H9 (cell line): ENCODE measurements at regions not wholly inside any gene's neighbourhood (a gene's known extent, or its start where the extent isn't known, plus 50 kb on each side); places are given as distances from the start of the nearest gene placed in this dataset.

Experiments
- DNase-seq: peaks from one replicate; pipeline ENCODE4 v3.0.0-alpha.2; 2017
- H2AFZ ChIP-seq: one replicate; pipeline ENCODE4 v1.6.1; 2013; ENCODE audit warnings: mild to moderate bottlenecking, low read length, control low read depth, moderate library complexity
- H2AK5ac ChIP-seq: 2 replicates; pipeline ENCODE4 v1.6.1; 2013; ENCODE audit warnings: low read length, control low read depth, mixed read lengths; ENCODE audit not compliant: insufficient read length
- H2BK120ac ChIP-seq: one replicate; pipeline ENCODE4 v1.6.1; 2013; ENCODE audit warnings: low read depth, mild to moderate bottlenecking, low read length, control low read depth, inconsistent platforms; ENCODE audit not compliant: poor library complexity, severe bottlenecking
- H2BK12ac ChIP-seq: 2 replicates; pipeline ENCODE4 v1.6.1; 2013; ENCODE audit warnings: low read length, control low read depth, mixed read lengths, low read depth; ENCODE audit not compliant: insufficient read length
- H2BK15ac ChIP-seq: 2 replicates; pipeline ENCODE4 v1.6.1; 2013; ENCODE audit warnings: low read depth, low read length, control low read depth
- H2BK20ac ChIP-seq: one replicate; pipeline ENCODE4 v1.6.1; 2013; ENCODE audit warnings: low read depth, mild to moderate bottlenecking, low read length, control low read depth, inconsistent platforms; ENCODE audit not compliant: poor library complexity, severe bottlenecking
- H2BK5ac ChIP-seq: 2 replicates; pipeline ENCODE4 v1.6.1; 2013; ENCODE audit warnings: low read length, control low read depth, mixed read lengths; ENCODE audit not compliant: insufficient read length
- H3K14ac ChIP-seq: 2 replicates; pipeline ENCODE4 v1.6.1; 2013; ENCODE audit warnings: low read length, control low read depth; ENCODE audit not compliant: insufficient read depth
- H3K18ac ChIP-seq: 2 replicates; pipeline ENCODE4 v1.6.1; 2013; ENCODE audit warnings: low read depth, mild to moderate bottlenecking, mixed read lengths, low read length, control low read depth; ENCODE audit not compliant: insufficient read length
- H3K23ac ChIP-seq: 2 replicates; pipeline ENCODE4 v1.6.1; 2013; ENCODE audit warnings: low read length, control low read depth, mixed read lengths, low read depth; ENCODE audit not compliant: insufficient read length
- H3K23me2 ChIP-seq: 2 replicates; pipeline ENCODE4 v1.6.1; 2013; ENCODE audit warnings: low read depth, mild to moderate bottlenecking, mixed read lengths, low read length, control low read depth; ENCODE audit not compliant: insufficient read length, poor library complexity, severe bottlenecking
- H3K27ac ChIP-seq: 2 replicates; pipeline ENCODE4 v1.5.1; 2013; ENCODE audit warnings: low read length, control low read depth, mixed read lengths, low read depth; ENCODE audit not compliant: insufficient read length
- H3K27me3 ChIP-seq: 2 replicates; pipeline ENCODE4 v1.6.1; 2013; ENCODE audit warnings: low read length, control low read depth, inconsistent platforms; ENCODE audit not compliant: insufficient read depth
- H3K4ac ChIP-seq: 2 replicates; pipeline ENCODE4 v1.6.1; 2013; ENCODE audit warnings: low read depth, mild to moderate bottlenecking, control low read depth, inconsistent platforms, low read length, moderate library complexity
- H3K4me1 ChIP-seq: 2 replicates; pipeline ENCODE4 v1.6.1; 2013; ENCODE audit warnings: low read length, control low read depth, inconsistent platforms; ENCODE audit not compliant: insufficient read depth
- H3K4me2 ChIP-seq: 2 replicates; pipeline ENCODE4 v1.6.1; 2013; ENCODE audit warnings: low read length, control low read depth, mixed read lengths; ENCODE audit not compliant: insufficient read length, insufficient read depth
- H3K56ac ChIP-seq: 2 replicates; pipeline ENCODE4 v1.6.1; 2013; ENCODE audit warnings: low read depth, mild to moderate bottlenecking, mixed read lengths, low read length, control low read depth; ENCODE audit not compliant: insufficient read length
- H3K79me1 ChIP-seq: 2 replicates; pipeline ENCODE4 v1.6.1; 2013; ENCODE audit warnings: low read depth, mild to moderate bottlenecking, moderate library complexity, low read length, control low read depth, inconsistent platforms; ENCODE audit not compliant: insufficient read depth, poor library complexity, severe bottlenecking
- H3K79me2 ChIP-seq: 2 replicates; pipeline ENCODE4 v1.6.1; 2013; ENCODE audit warnings: low read length, control low read depth, inconsistent platforms; ENCODE audit not compliant: insufficient read depth
- H3K9ac ChIP-seq: 2 replicates; pipeline ENCODE4 v1.6.1; 2013; ENCODE audit warnings: low read length, control low read depth, mixed read lengths; ENCODE audit not compliant: insufficient read length; ENCODE audit errors: extremely low read depth
- H3K9me3 ChIP-seq: one replicate; pipeline ENCODE4 v1.6.1; 2013; ENCODE audit warnings: low read depth, low read length, inconsistent platforms; ENCODE audit not compliant: control insufficient read depth
- H3T11ph ChIP-seq: one replicate; pipeline ENCODE4 v1.6.1; 2013; ENCODE audit warnings: mild to moderate bottlenecking, low read length, control low read depth, inconsistent platforms
- H4K20me1 ChIP-seq: one replicate; pipeline ENCODE4 v1.6.1; 2013; ENCODE audit not compliant: control insufficient read depth, insufficient read length, insufficient read depth
- H4K5ac ChIP-seq: 2 replicates; pipeline ENCODE4 v1.6.1; 2013; ENCODE audit warnings: low read depth, mild to moderate bottlenecking, mixed read lengths, low read length, control low read depth; ENCODE audit not compliant: insufficient read length
- H4K8ac ChIP-seq: replicated peaks from 2 replicates; pipeline ENCODE4 v1.6.1; 2013; ENCODE audit warnings: low read length, control low read depth, mixed read lengths, low read depth; ENCODE audit not compliant: insufficient read length
- H4K91ac ChIP-seq: 2 replicates; pipeline ENCODE4 v1.6.1; 2013; ENCODE audit warnings: low read depth, mild to moderate bottlenecking, moderate library complexity, mixed read lengths, low read length, control low read depth; ENCODE audit not compliant: insufficient read length
- H3K27ac Mint-ChIP-seq, 3 experiments: 2 replicates in 2 of 3; 3 replicates in 1 of 3; pipeline ENCODE4 v1.8.0; 2020 to 2021; ENCODE audit warnings: mixed read lengths in 3 of 3, mild to moderate bottlenecking in 1 of 3, moderate library complexity in 1 of 3
- H3K27me3 Mint-ChIP-seq: 2 replicates; pipeline ENCODE4 v1.8.0; 2021; ENCODE audit warnings: low read depth, mild to moderate bottlenecking, moderate library complexity, mixed read lengths
- H3K36me3 Mint-ChIP-seq, 3 experiments: 2 replicates in 2 of 3; 3 replicates in 1 of 3; pipeline ENCODE4 v1.8.0; 2020 to 2021; ENCODE audit warnings: low read depth in 3 of 3, mixed read lengths in 3 of 3; ENCODE audit not compliant: insufficient read depth in 1 of 3
- H3K4me1 Mint-ChIP-seq, 2 experiments: 2 replicates each; pipeline ENCODE4 v1.8.0; 2020; ENCODE audit warnings: mixed read lengths in 2 of 2
- H3K4me3 Mint-ChIP-seq, 2 experiments: 2 replicates in 1 of 2; 3 replicates in 1 of 2; pipeline ENCODE4 v1.8.0; 2020 to 2021; ENCODE audit warnings: mild to moderate bottlenecking in 2 of 2, mixed read lengths in 2 of 2, moderate library complexity in 1 of 2
- H3K9me3 Mint-ChIP-seq, 2 experiments: 2 replicates in 1 of 2; 3 replicates in 1 of 2; pipeline ENCODE4 v1.8.0; 2020; ENCODE audit warnings: mild to moderate bottlenecking in 2 of 2, mixed read lengths in 2 of 2, moderate library complexity in 1 of 2
- CTCF ChIP-seq: fragments of 200-600 bp; sonication (generic); conservative IDR thresholded peaks from 3 replicates; pipeline ENCODE4 v1.8.0; 2021; ENCODE audit warnings: antibody characterized with exemption, mild to moderate bottlenecking
- WGBS: extraction: QIAGEN DNeasy Blood & Tissue Kit; methylation state at CpG from one replicate; pipeline ENCODE4 v1.1.7; 2013; ENCODE audit warnings: missing lambda C conversion rate, low lambda C conversion rate, mixed read lengths; ENCODE audit not compliant: insufficient read length; ENCODE audit errors: extremely low coverage; 5-methylcytosine and 5-hydroxymethylcytosine counted together

- H3K4ac ChIP-seq, result no peak overlapping the region
- no peak overlapping the region for H2BK5ac ChIP-seq
- H2AK5ac ChIP-seq, result no peak overlapping the region
- no peaks in the 10 kb centered on the region for H3K9me3 ChIP-seq
- no peak overlapping the region for H2BK120ac ChIP-seq
- H3K56ac ChIP-seq, result no peak overlapping the region
- Mint-ChIP-seq H3K4me1 (peaks cover 0 to under 1% of the 10 kb centered on the region in 2 experiments; a peak in 2 of 4 replicates), H3K36me3 (peaks cover 4 to 11% (median 4%) of the 10 kb centered on the region in 3 experiments; a peak in 6 of 7 replicates), H3K27me3 (no peaks in the 10 kb centered on the region), H3K4me3 (no peak overlapping the region), H3K9me3 (peaks cover 4 to 12% of the 10 kb centered on the region in 2 experiments; a peak in 3 of 5 replicates), H3K27ac (no peak overlapping the region)
- no peaks in the 10 kb centered on the region for H3K4me1 ChIP-seq
- no peak overlapping the region for H2BK20ac ChIP-seq
- no peak overlapping the region for H3T11ph ChIP-seq
- no peak overlapping the region for H4K8ac ChIP-seq
- no peak for DNase-seq
- no peak overlapping the region for H3K27ac ChIP-seq
- no peak overlapping the region for H3K18ac ChIP-seq
- H3K79me1 ChIP-seq, result no peaks in the 10 kb centered on the region
- no peak overlapping the region; the same call in 1 of the 2 replicates for H3K14ac ChIP-seq
- no peaks in the 10 kb centered on the region for H3K23me2 ChIP-seq
- no peaks in the 10 kb centered on the region for H3K79me2 ChIP-seq
- H4K5ac ChIP-seq, result no peak overlapping the region
- H4K91ac ChIP-seq, result no peak overlapping the region
- WGBS, result no CpG with 5 or more reads among the region's 5 CpGs
- no peak overlapping the region for H2BK12ac ChIP-seq
- H3K27me3 ChIP-seq, result no peaks in the 10 kb centered on the region
- TF ChIP-seq CTCF, result no peak
- no peak overlapping the region for H3K4me2 ChIP-seq
- no peaks in the 10 kb centered on the region for H4K20me1 ChIP-seq
- H3K9ac ChIP-seq, result no peak overlapping the region
- H3K23ac ChIP-seq, result no peak overlapping the region
- H2AFZ ChIP-seq, result no peak overlapping the region
- no peak overlapping the region for H2BK15ac ChIP-seq
These were observed 1044.4 kb upstream of the CNTNAP5 start for GRCh38 chr2:122980671-122981070.
